Body of pancreas (tissue), 4 donors: ENCODE measurements at regions not wholly inside any gene's neighbourhood (a gene's known extent, or its start where the extent isn't known, plus 50 kb on each side); places are given as distances from the start of the nearest gene placed in this dataset.

Source experiments
- CTCF ChIP-seq, 7 experiments: fragments of 450-650 bp in 4 of 7; fragments of 200-600 bp in 3 of 7; sonication (generic) in 3 of 7; IDR thresholded peaks; one replicate each; pipeline ENCODE4 v1.5.1; 2016 to 2019; ENCODE audit warnings: antibody characterized with exemption in 7 of 7
- POLR2A ChIP-seq, 3 donors: fragments of 450-650 bp; IDR thresholded peaks; one replicate each; pipeline ENCODE4 v1.6.1; 2016; ENCODE audit warnings: antibody characterized with exemption in 3 of 3, mild to moderate bottlenecking in 2 of 3

- TF ChIP-seq POLR2A (IDR thresholded peaks at IDR 0.05) (no peak), CTCF (IDR thresholded peaks at IDR 0.05) (no peak)
Measured at GRCh38 chr3:177321819-177322218, 124.5 kb upstream of the TBL1XR1 start.
